ENCODE measurements at regions not wholly inside any gene's neighbourhood (a gene's known extent, or its start where the extent isn't known, plus 50 kb on each side); places are given as distances from the start of the nearest gene placed in this dataset.

GRCh38 chr10:29702273-29703164, 67.7 kb upstream of the SVIL start:
- H3K4me1 ChIP-seq: peaks cover 41% of the 10 kb centered on the region
- ChIA-PET CTCF (interaction anchor here (0.7 kb wide), 1 partner anchor 84 kb away, joined by 4 read pairs; no protein-coding TSS in a partner anchor), POLR2A (no interaction called here)
- Mint-ChIP-seq H3K36me3 (ENCODE audit: insufficient read depth, unreplicated experiment) (peaks cover 23% of the 10 kb centered on the region), H3K9me3 (ENCODE audit: unreplicated experiment) (no peaks in the 10 kb centered on the region), H3K4me1 (ENCODE audit: low read depth, unreplicated experiment) (peaks cover 32% of the 10 kb centered on the region), H3K27ac (ENCODE audit: unreplicated experiment) (peak overlapping the region; percentile 12), H3K4me3 (ENCODE audit: unreplicated experiment) (no peak overlapping the region), H3K27me3 (ENCODE audit: insufficient read depth, unreplicated experiment) (no peaks in the 10 kb centered on the region)
- H3K9me3 ChIP-seq: no peaks in the 10 kb centered on the region
- DNase-seq: no peak
- H3K27me3 ChIP-seq (replicated peaks; ENCODE audit: control insufficient read depth, insufficient read depth, low read length): no peaks in the 10 kb centered on the region
- H3K4me3 ChIP-seq (ENCODE audit: low read depth, low read length): no peak overlapping the region
- no peaks in the 10 kb centered on the region for H3K36me3 ChIP-seq (ENCODE audit: control insufficient read depth, insufficient read depth, low read length)
- intact Hi-C loops (cut with micrococcal nuclease; ENCODE audit: unreplicated experiment): no loop called here
- BruUV-seq (replicated peaks): no TSS peak
- TF ChIP-seq, protein P1, sequence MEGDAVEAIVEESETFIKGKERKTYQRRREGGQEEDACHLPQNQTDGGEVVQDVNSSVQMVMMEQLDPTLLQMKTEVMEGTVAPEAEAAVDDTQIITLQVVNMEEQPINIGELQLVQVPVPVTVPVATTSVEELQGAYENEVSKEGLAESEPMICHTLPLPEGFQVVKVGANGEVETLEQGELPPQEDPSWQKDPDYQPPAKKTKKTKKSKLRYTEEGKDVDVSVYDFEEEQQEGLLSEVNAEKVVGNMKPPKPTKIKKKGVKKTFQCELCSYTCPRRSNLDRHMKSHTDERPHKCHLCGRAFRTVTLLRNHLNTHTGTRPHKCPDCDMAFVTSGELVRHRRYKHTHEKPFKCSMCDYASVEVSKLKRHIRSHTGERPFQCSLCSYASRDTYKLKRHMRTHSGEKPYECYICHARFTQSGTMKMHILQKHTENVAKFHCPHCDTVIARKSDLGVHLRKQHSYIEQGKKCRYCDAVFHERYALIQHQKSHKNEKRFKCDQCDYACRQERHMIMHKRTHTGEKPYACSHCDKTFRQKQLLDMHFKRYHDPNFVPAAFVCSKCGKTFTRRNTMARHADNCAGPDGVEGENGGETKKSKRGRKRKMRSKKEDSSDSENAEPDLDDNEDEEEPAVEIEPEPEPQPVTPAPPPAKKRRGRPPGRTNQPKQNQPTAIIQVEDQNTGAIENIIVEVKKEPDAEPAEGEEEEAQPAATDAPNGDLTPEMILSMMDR (IDR thresholded peaks at IDR 0.05; ENCODE audit: insufficient read depth in 1 of 2, low read depth in 1 of 2, low read length in 1 of 2, severe bottlenecking in 1 of 2, unreplicated experiment in 1 of 2): no peak

DNA sequence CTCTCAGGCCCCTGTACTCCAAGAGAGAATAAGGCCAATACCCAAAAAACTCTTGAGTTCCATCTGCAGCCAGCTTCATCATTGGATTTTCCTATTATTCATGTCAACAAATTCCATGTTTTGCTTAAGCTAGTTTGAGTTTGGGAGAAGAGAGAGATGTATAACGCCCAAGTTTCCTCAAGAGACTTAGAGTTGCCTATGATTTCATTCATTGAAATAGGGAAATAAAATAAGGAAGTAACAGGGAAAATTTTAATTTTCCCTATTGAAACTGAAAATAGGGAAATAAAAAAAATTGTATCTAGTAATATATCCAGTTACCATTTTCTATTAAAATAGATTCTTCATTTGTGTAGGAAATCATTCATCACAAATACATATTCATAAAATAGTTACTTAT, 66.5 kb upstream of the SVIL start:
- Mint-ChIP-seq H3K4me3 (ENCODE audit: unreplicated experiment) (no peak overlapping the region), H3K4me1 (ENCODE audit: low read depth, unreplicated experiment) (peaks cover 32% of the 10 kb centered on the region), H3K36me3 (ENCODE audit: insufficient read depth, unreplicated experiment) (peaks cover 13% of the 10 kb centered on the region), H3K9me3 (ENCODE audit: unreplicated experiment) (no peaks in the 10 kb centered on the region), H3K27me3 (ENCODE audit: insufficient read depth, unreplicated experiment) (no peaks in the 10 kb centered on the region), H3K27ac (ENCODE audit: unreplicated experiment) (no peak overlapping the region)
- Histone ChIP-seq H3K4me1 (peaks cover 41% of the 10 kb centered on the region), H3K4me3 (ENCODE audit: low read depth, low read length) (no peak overlapping the region), H3K9me3 (no peaks in the 10 kb centered on the region), H3K36me3 (ENCODE audit: control insufficient read depth, insufficient read depth, low read length) (no peaks in the 10 kb centered on the region), H3K27me3 (replicated peaks; ENCODE audit: control insufficient read depth, insufficient read depth, low read length) (no peaks in the 10 kb centered on the region)
- no TSS peak for BruUV-seq (replicated peaks)
- intact Hi-C loops (cut with micrococcal nuclease; ENCODE audit: unreplicated experiment): no loop called here
- ChIA-PET POLR2A (no interaction called here), CTCF (no interaction called here)
- TF ChIP-seq, protein P1 (IDR thresholded peaks at IDR 0.05; ENCODE audit: insufficient read depth in 1 of 2, low read depth in 1 of 2, low read length in 1 of 2, severe bottlenecking in 1 of 2, unreplicated experiment in 1 of 2): no peak
- no peak for DNase-seq

DNA sequence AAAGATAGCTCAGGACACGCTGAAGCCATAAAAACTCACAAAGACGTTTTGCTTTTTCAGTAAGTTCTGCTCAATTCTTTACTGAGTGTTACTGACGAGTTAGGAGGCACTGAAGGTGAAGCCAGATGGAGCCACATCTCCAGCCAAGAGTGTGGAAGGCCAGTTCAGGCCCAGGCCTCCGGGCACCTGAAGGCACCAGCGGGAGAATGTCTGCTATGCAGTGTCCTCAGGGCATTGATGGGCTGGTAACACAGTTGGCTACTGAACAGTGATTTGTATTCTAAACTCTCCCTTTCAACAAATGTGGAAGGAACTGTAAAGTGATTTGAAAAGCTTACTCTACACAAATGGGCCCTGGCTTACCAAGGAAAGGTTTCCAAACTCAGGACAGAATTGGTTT, 64.8 kb upstream of the SVIL start:
- no TSS peak for BruUV-seq (replicated peaks)
- intact Hi-C loops (cut with micrococcal nuclease; ENCODE audit: unreplicated experiment): no loop called here
- no peak overlapping the region for H3K4me3 ChIP-seq (ENCODE audit: low read depth, low read length)
- ChIA-PET CTCF (no interaction called here), POLR2A (interaction anchor here (0.6 kb wide), 1 partner anchor 140 kb away, joined by 6 read pairs; no protein-coding TSS in a partner anchor)
- TF ChIP-seq, protein P1 (IDR thresholded peaks at IDR 0.05; ENCODE audit: insufficient read depth in 1 of 2, low read depth in 1 of 2, low read length in 1 of 2, severe bottlenecking in 1 of 2, unreplicated experiment in 1 of 2): no peak
- H3K9me3 Mint-ChIP-seq (ENCODE audit: unreplicated experiment): no peaks in the 10 kb centered on the region
- H3K27ac Mint-ChIP-seq (ENCODE audit: unreplicated experiment): peak overlapping the region; percentile 63
- peaks cover 41% of the 10 kb centered on the region for H3K4me1 ChIP-seq
- peaks cover 17% of the 10 kb centered on the region for H3K36me3 Mint-ChIP-seq (ENCODE audit: insufficient read depth, unreplicated experiment)
- no peaks in the 10 kb centered on the region for H3K36me3 ChIP-seq (ENCODE audit: control insufficient read depth, insufficient read depth, low read length)
- no peaks in the 10 kb centered on the region for H3K27me3 ChIP-seq (replicated peaks; ENCODE audit: control insufficient read depth, insufficient read depth, low read length)
- H3K4me3 Mint-ChIP-seq (ENCODE audit: unreplicated experiment): peak overlapping the region; percentile 36
- no peaks in the 10 kb centered on the region for H3K27me3 Mint-ChIP-seq (ENCODE audit: insufficient read depth, unreplicated experiment)
- DNase-seq: peak; percentile 64 to 75
- H3K9me3 ChIP-seq: no peaks in the 10 kb centered on the region
- peaks cover 36% of the 10 kb centered on the region for H3K4me1 Mint-ChIP-seq (ENCODE audit: low read depth, unreplicated experiment)

All from Caco-2 (cell line).